B cell (primary cell): ENCODE measurements at regions not wholly inside any gene's neighbourhood (a gene's known extent, or its start where the extent isn't known, plus 50 kb on each side); places are given as distances from the start of the nearest gene placed in this dataset.

Experiments used
- EZH2 ChIP-seq: IDR thresholded peaks from 2 replicates; pipeline ENCODE4 v1.6.1; 2012; ENCODE audit warnings: borderline replicate concordance, low read depth, mild to moderate bottlenecking, moderate library complexity, low read length; ENCODE audit not compliant: insufficient read depth, poor library complexity, severe bottlenecking
- TF ChIP-seq, protein P1 (sequence below): fragments of 200-600 bp; IDR thresholded peaks from one replicate; pipeline ENCODE4 v1.8.0; 2022; ENCODE audit warnings: antibody characterized with exemption, mild to moderate bottlenecking

DNA sequence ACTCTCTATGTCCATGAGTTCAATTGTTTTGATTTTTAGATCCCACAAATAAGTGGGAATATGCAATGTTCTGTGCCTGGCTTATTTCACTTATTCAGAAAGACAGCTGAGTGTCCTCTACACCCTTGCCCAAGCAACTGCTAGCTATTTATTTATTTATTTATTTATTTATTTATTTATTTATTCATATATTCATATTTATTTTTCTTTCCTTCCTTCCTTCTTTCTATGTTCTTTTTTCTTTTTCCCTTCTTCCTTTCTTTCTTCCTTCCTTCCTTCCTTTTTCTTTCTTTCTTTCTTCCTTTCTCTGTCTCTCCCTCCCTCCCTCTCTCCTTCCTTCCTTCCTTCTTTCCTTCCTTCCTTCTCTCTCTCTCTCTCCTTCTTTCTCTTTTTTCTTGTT, 563.4 kb downstream of the BCL11B start:
- TF ChIP-seq, protein P1, sequence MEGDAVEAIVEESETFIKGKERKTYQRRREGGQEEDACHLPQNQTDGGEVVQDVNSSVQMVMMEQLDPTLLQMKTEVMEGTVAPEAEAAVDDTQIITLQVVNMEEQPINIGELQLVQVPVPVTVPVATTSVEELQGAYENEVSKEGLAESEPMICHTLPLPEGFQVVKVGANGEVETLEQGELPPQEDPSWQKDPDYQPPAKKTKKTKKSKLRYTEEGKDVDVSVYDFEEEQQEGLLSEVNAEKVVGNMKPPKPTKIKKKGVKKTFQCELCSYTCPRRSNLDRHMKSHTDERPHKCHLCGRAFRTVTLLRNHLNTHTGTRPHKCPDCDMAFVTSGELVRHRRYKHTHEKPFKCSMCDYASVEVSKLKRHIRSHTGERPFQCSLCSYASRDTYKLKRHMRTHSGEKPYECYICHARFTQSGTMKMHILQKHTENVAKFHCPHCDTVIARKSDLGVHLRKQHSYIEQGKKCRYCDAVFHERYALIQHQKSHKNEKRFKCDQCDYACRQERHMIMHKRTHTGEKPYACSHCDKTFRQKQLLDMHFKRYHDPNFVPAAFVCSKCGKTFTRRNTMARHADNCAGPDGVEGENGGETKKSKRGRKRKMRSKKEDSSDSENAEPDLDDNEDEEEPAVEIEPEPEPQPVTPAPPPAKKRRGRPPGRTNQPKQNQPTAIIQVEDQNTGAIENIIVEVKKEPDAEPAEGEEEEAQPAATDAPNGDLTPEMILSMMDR = peak; percentile 7
- TF ChIP-seq EZH2 = no peak
